RKO (cell line): ENCODE measurements at regions not wholly inside any gene's neighbourhood (a gene's known extent, or its start where the extent isn't known, plus 50 kb on each side); places are given as distances from the start of the nearest gene placed in this dataset.

ENCODE experiments used
- DNase-seq: peaks from one replicate; pipeline ENCODE4 v3.0.0-alpha.2; 2016; ENCODE audit warnings: low spot score

GRCh38 chr17:36728030-36728991, 126.9 kb downstream of the MRM1 start:
- DNase-seq: no peak

DNA sequence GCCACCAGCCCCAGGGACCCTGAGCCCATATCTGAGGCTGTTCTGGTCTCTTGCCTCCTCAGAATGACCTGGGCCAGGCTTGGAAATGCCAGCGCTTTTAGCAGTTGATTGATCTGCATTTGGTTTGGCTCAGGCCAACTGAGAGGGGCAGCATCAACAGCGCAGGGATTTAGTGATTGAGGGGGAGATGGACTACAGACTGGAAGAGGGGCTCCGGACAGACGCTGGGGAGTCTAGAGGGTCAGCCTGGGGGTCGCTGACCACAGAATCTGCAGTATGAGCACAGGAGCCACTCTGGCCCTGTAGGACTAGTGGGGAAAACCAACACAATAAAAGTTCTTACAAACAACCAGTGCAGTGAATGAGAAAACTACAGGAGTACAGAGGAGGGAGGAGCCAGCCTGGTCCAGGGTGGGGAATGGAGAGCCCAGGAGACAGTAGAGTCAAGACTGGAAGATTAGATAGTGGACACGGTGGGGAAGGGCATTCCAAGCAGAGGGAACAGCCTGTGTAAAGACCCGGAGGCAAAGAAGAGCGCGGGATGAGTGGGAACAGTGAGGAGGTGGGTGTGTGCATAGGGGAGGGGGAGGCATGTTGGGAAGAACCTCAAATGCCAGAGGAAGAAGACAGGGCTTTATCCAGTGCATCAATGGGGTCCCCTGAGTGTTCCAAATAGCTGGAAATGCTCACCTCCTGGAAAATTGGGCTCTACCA, 128.9 kb downstream of the MRM1 start:
- DNase-seq: no peak

GRCh38 chr17:36730857-36731490, 129.6 kb downstream of the MRM1 start:
- DNase-seq: no peak

GRCh38 chr17:36731811-36732210, 130.4 kb downstream of the MRM1 start:
- DNase-seq: no peak

GRCh38 chr17:36732351-36732750, 131.0 kb downstream of the MRM1 start:
- no peak for DNase-seq

DNA sequence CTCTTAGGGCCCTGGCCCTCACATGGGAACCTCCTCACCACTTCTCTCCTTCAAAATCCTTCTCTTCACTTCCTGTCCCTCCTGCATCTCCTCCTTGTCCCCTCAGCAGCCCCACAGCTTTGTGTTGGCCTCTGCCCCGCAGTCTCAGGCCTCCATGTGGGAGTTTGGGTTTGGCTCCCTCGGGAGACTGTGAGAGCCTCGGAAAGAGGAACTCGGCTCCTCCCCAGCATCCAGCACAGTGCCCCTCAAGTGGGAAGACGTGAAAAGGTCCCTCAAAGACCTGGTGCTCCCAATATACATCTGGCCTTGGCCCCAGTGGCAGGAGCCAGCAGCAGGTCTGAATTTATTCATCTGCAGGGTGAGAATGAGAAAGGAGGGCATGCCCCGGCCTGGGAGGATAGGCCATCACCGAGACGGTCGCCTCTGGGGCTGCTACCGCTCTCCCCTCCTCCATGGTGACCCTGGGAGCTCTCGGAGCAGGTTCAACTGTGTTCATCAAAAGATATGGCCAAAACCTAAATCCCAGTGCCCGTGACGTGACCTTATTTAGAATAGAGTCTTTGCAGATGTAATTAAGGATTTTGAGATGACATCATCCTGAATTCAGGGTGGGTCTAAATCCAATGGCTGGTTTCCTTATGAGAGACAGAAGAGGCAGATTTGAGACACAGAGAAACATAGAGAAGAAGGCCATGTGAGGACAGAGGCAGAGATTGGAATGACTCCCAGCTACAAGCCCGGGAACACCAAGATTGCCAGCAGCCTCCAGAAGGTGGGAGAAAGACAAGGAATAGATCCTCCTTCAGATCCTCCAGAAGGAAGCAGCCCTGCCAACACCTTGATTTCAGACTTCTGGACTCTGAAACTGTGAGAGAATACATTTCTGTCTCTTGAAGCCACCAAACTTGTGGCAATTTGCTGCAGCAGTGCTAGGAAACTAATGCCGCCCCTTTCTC, 135.1 kb downstream of the MRM1 start:
- DNase-seq: no peak

- DNase-seq: no peak
Measured at GRCh38 chr17:36739208-36739607, 137.8 kb downstream of the MRM1 start.

- DNase-seq: no peak
Measured at GRCh38 chr17:36740157-36740556, 138.8 kb downstream of the MRM1 start.

DNA sequence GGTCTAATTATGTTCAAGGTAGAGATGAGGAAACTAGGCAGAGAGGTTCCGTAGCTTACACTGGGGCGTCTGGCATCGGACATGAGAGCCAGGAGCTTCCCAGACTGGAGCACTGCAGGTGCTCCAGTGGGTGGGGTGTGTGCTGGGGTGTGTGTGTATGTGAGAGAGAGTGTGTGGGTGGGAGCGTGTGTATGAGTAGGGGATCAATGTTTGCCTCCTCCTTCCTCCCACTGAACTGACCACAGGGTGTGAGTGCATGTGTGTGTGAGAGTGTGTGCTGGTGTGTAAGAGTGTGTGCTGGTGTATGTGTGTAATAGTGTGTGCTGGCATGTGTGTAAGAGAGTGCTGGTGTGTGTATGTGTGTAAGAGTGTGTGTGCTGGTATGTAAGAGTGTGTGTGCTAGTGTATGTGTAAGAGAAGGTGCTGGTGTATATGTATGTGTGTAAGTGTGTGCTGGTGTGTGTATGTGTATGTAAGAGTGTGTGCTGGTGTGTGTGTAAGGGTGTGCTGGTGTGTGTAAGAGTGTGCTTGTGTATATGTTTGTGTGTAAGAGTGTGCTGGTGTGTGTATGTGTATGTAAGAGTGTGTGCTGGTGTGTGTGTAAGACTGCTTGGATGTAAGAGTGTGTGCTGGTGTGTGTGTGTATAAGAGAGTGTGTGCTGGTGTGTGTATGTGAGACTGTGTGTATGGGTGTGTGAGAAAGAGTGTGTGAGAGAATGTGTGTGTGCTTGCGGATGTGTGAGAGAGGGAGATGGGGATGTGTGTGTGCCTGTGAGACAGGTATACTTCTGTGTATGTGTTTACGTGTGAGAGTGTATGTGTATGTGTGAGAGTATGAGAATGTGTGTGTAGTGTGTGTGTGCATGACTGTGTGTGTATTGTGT, 139.9 kb downstream of the MRM1 start:
- no peak for DNase-seq

DNA sequence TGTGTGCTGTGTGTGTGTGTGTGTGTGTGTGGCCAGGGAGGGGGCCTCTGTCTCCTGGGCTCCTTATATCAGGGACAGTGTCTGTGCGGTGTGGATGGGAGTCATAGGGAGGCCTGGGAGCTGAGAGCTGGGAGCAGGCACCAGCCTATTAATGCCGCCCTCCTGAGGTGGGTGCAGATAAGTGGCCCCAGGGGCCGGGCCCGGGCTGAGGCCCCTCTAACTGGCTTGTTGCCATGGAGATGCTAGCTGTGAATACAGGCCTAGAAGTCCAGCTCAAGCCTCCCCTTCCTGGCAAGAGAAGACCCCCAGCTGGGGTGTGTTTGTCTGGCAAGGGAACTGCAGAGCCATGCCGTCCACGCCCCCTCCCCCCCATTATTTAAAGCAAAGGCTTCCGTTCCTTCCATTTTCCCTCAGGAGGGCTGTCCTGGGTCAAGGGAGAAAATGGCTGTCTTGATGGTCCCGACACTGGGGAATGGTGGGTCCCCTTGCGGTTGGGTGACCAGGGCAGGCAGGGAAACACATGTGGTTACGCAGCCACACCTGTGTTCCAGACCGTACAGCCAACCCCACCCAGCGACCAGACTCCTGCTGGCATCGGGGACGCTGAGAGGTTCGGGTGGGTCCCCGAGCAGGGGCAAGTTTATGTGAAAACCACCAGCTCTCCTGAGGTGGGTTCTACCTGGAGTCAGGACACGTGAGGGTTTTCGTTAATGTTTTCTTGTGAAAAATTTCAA, 141.1 kb downstream of the MRM1 start:
- no peak for DNase-seq

DNA sequence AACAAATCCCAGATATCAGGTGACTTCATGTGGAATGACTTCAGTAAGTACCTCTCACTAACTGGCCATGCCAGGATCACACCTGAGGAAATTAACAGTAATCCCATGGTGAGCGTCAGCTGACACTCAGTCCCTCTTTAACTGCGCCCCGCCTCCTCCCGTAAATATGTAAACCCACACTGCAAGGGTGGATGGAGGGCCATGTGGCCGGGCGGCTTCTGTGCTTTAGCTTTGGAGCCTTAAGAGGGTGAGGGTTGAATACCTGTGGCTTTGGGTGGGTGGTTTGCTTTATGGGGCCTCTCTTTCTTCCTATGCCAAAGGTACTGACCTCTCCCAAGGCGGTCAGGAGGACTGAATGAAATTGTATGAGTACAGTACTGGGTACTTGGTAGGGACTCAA, 141.7 kb downstream of the MRM1 start:
- no peak for DNase-seq

- DNase-seq: no peak
Measured at GRCh38 chr17:36746381-36747053, 145.1 kb downstream of the MRM1 start.

DNA sequence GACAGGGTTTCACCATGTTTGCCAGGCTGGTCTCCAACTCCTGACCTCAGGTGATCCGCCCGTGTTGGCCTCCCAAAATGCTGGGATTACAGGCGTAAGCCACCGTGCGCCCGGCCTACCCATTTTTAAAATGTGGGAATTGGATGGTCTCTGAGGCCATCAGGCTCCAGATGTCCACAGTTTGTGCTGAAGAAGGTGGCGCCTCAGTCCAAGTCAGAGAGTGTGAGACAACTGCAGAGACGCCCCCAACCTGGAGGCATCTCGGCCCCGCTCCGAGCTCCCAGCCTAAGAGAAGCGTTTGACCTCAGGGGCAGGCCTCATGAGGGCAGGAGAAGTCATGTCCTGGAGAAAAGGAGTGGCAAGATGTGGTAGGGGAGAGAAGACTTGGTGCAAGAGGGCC, 146.5 kb downstream of the MRM1 start:
- no peak for DNase-seq

DNA sequence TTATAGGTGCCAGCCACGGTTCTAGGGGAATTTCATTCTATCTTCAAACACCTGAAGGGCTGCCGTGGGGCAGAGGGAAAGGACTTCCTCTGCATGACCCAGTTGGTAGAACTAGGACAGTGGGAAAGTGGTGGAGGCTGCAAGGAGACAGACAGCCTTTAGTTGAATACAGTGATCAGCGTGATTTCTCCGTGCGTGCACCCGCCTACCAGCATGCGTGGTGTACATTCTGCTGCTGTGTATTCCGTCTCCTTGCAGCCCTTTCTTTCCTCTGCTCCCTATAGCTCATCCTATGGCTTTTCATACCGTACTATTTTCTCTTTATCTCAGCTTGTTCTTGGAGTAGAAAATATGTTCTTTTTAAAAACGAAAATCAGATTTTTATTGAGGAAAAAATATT, 146.9 kb downstream of the MRM1 start:
- DNase-seq: no peak

DNA sequence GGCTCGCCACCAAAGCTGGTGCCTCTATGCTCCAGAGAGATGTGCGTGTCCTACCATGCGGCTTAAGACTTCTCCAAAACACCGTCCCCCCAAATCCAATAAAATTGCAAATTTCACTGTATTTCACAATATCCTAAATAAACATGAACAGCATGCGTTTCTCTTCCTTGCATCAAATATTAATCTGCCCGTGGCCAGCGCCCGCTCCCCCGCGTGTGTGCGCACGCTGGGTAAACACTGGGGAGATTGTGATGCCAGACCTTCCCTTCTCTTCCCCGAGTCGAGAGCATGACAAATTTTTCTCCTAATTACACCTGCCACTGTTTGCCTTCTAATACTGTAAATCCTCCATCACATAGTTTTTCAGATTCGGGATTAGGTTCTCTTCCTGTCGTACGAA, 148.1 kb downstream of the MRM1 start:
- DNase-seq: no peak

- no peak for DNase-seq
Measured at GRCh38 chr17:36750316-36750885, 149.0 kb downstream of the MRM1 start.

GRCh38 chr17:36752096-36752888, 150.9 kb downstream of the MRM1 start:
- DNase-seq: no peak

GRCh38 chr17:36755586-36755985, 154.2 kb downstream of the MRM1 start:
- DNase-seq: peak; percentile 3
